Lower leg skin (tissue), 4 donors: ENCODE measurements at regions not wholly inside any gene's neighbourhood (a gene's known extent, or its start where the extent isn't known, plus 50 kb on each side); places are given as distances from the start of the nearest gene placed in this dataset.

Experiments used
- DNase-seq, 2 donors: peaks; one replicate each; pipeline ENCODE4 v3.0.0-alpha.2; 2019; ENCODE audit warnings: low spot score in 2 of 2
- H3K4me3 ChIP-seq: fragments of 200-600 bp; sonication (generic); 2 replicates; pipeline ENCODE4 v1.5.1; 2017; ENCODE audit warnings: mild to moderate bottlenecking, low read depth; ENCODE audit not compliant: poor library complexity, severe bottlenecking
- CTCF ChIP-seq, 3 donors: fragments of 450-650 bp; IDR thresholded peaks; one replicate each; pipeline ENCODE4 v1.5.1; 2016; ENCODE audit warnings: antibody characterized with exemption in 3 of 3, mild to moderate bottlenecking in 3 of 3, moderate library complexity in 2 of 3
- POLR2A ChIP-seq, 2 donors: fragments of 450-650 bp; IDR thresholded peaks; one replicate each; pipeline ENCODE4 v1.6.1; 2016 to 2017; ENCODE audit warnings: antibody characterized with exemption in 2 of 2, mild to moderate bottlenecking in 1 of 2, moderate library complexity in 1 of 2
- WGBS, 2 donors: methylation state at CpG; one replicate each; pipeline ENCODE4 v1.1.5; 2018; 5-methylcytosine and 5-hydroxymethylcytosine counted together
- intact Hi-C: fragments of 100-400 bp; cut with DNase I; formaldehyde crosslinking; loops from one replicate; pipeline ENCODE4 v1.15.0; 2023; ENCODE audit warnings: low total_unique reads

- DNase-seq: no peak
- intact Hi-C loops: no loop called here
- no peak overlapping the region for H3K4me3 ChIP-seq
- WGBS, 2 donors: 88% methylated on average over 6 of the region's 6 CpGs
- TF ChIP-seq POLR2A (IDR thresholded peaks at IDR 0.05) (no peak), CTCF (IDR thresholded peaks at IDR 0.05) (no peak)
These were observed 273.3 kb downstream of the ALDH8A1 start for GRCh38 chr6:134676307-134677281.

GRCh38 chr6:134675110-134676054, 274.5 kb downstream of the ALDH8A1 start:
- TF ChIP-seq POLR2A (IDR thresholded peaks at IDR 0.05): no peak
- TF ChIP-seq CTCF (IDR thresholded peaks at IDR 0.05): no peak
- 80 to 81% methylated on average over 11 of the region's 11 CpGs for WGBS, 2 donors
- intact Hi-C loops: no loop called here
- no peak for DNase-seq
- H3K4me3 ChIP-seq: no peak overlapping the region

- WGBS, 2 donors: 76 to 93% methylated on average over 2 of the region's 2 CpGs
- no peak for DNase-seq
- no peak overlapping the region for H3K4me3 ChIP-seq
- intact Hi-C loops: no loop called here
- no peak for TF ChIP-seq POLR2A (IDR thresholded peaks at IDR 0.05)
- no peak for TF ChIP-seq CTCF (IDR thresholded peaks at IDR 0.05)
These were observed 275.3 kb downstream of the ALDH8A1 start for GRCh38 chr6:134674562-134674961.

- intact Hi-C loops: no loop called here
- TF ChIP-seq POLR2A (IDR thresholded peaks at IDR 0.05): no peak
- TF ChIP-seq CTCF (IDR thresholded peaks at IDR 0.05): no peak
- H3K4me3 ChIP-seq: no peak overlapping the region
- DNase-seq: no peak
These were observed 280.4 kb downstream of the ALDH8A1 start for GRCh38 chr6:134669485-134669884.

- WGBS, 2 donors: 93 to 94% methylated on average over 2 of the region's 2 CpGs
- DNase-seq: no peak
- TF ChIP-seq POLR2A (IDR thresholded peaks at IDR 0.05) (no peak), CTCF (IDR thresholded peaks at IDR 0.05) (no peak)
- no peak overlapping the region for H3K4me3 ChIP-seq
- intact Hi-C loops: no loop called here
These were observed 282.8 kb downstream of the ALDH8A1 start for GRCh38 chr6:134667111-134667510.
